HG02943 (cell line): ENCODE measurements at regions not wholly inside any gene's neighbourhood (a gene's known extent, or its start where the extent isn't known, plus 50 kb on each side); places are given as distances from the start of the nearest gene placed in this dataset.
"Not testable (repeated sequence)": the region's sequence is repeated elsewhere in the genome, so short reads cannot be mapped to it uniquely, and the experiment has no call there.

Source experiments
- ATAC-seq: cut with Tn5 transposase; IDR thresholded peaks from one replicate; pipeline ENCODE4 v1.9.1; 2021; ENCODE audit warnings: mild to moderate bottlenecking, low read depth, moderate library complexity; ENCODE audit not compliant: unreplicated experiment

- ATAC-seq, result no peak
Measured at GRCh38 chr14:30153717-30154116, 226.1 kb upstream of the PRKD1 start.

GRCh38 chr14:30156571-30156970, 228.9 kb upstream of the PRKD1 start:
- no peak for ATAC-seq

GRCh38 chr14:30158299-30158698, 230.7 kb upstream of the PRKD1 start:
- no peak for ATAC-seq

- ATAC-seq, result no peak
Measured at GRCh38 chr14:30159374-30159773, 231.7 kb upstream of the PRKD1 start.

GRCh38 chr14:30160608-30161007, 233.0 kb upstream of the PRKD1 start:
- no peak for ATAC-seq

GRCh38 chr14:30162066-30162465, 234.4 kb upstream of the PRKD1 start:
- no peak for ATAC-seq

- ATAC-seq, result no peak
Measured at GRCh38 chr14:30165255-30165654, 237.6 kb upstream of the PRKD1 start.

- ATAC-seq, result no peak
Measured at GRCh38 chr14:30177781-30178180, 250.1 kb upstream of the PRKD1 start.

GRCh38 chr14:30179381-30180130, 251.9 kb upstream of the PRKD1 start:
- ATAC-seq, result no peak

GRCh38 chr14:30180219-30180618, 252.6 kb upstream of the PRKD1 start:
- no peak for ATAC-seq

- ATAC-seq, result no peak
Measured at GRCh38 chr14:30185832-30186231, 258.2 kb upstream of the PRKD1 start.

- ATAC-seq, result no peak
Measured at GRCh38 chr14:30191639-30192279, 264.1 kb upstream of the PRKD1 start.

GRCh38 chr14:30193101-30193500, 265.5 kb upstream of the PRKD1 start:
- no peak for ATAC-seq

- no peak for ATAC-seq
Measured at GRCh38 chr14:30193845-30194501, 266.3 kb upstream of the PRKD1 start.

- no peak for ATAC-seq
Measured at GRCh38 chr14:30194741-30195148, 267.1 kb upstream of the PRKD1 start.

- ATAC-seq, result no peak
Measured at GRCh38 chr14:30195941-30196340, 268.3 kb upstream of the PRKD1 start.

- ATAC-seq, result no peak
Measured at GRCh38 chr14:30196861-30197260, 269.2 kb upstream of the PRKD1 start.

GRCh38 chr14:30198720-30199119, 271.1 kb upstream of the PRKD1 start:
- not testable (repeated sequence) for ATAC-seq

GRCh38 chr14:30204431-30204980, 276.9 kb upstream of the PRKD1 start:
- ATAC-seq, result no peak

- no peak for ATAC-seq
Measured at GRCh38 chr14:30209136-30209535, 281.5 kb upstream of the PRKD1 start.

- no peak for ATAC-seq
Measured at GRCh38 chr14:30210630-30211029, 283.0 kb upstream of the PRKD1 start.
